GM18517 (cell line): ENCODE measurements at regions not wholly inside any gene's neighbourhood (a gene's known extent, or its start where the extent isn't known, plus 50 kb on each side); places are given as distances from the start of the nearest gene placed in this dataset.

ENCODE experiments used
- ATAC-seq: cut with Tn5 transposase; IDR thresholded peaks from one replicate; pipeline ENCODE4 v1.9.1; 2021; ENCODE audit warnings: mild to moderate bottlenecking, moderate library complexity; ENCODE audit not compliant: unreplicated experiment

DNA sequence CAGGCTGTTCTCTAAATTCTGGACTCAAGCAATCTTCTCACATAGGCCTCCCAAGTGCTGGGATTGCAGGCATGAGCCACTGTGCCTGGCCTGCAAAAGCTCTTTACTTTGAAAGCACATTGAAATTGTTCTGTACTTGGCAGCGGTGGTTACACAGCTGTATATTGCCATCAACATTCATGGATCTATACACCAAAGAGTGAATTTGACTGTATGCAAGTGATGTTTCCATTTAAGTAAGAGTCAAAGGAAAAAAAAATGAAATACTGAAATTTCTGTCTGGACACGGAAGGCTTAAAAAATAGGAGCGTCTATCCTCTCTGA is 450.6 kb upstream of the PSMD7 start:
- ATAC-seq: no peak

GRCh38 chr16:73845238-73846006 is 451.2 kb upstream of the PSMD7 start:
- ATAC-seq: no peak

DNA sequence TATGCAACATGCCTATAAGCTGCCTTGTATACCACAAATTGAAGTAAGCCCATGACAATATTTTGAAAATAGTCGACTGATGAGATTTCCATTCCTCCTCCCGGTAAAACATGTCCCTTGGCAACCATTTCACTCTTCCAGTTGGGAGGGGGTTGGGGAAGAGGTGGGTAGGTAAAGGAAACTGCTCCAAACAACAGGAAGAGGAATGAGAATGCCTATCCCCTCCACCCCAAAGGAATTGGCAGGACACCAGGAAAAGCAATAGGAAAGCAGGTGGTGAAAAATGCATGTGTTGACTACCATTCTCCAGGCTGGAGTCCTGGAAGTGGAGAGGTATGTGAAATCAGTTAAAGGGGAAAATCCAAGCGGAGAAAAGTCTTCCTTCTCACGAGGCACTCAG is 455.9 kb upstream of the PSMD7 start:
- ATAC-seq: no peak

DNA sequence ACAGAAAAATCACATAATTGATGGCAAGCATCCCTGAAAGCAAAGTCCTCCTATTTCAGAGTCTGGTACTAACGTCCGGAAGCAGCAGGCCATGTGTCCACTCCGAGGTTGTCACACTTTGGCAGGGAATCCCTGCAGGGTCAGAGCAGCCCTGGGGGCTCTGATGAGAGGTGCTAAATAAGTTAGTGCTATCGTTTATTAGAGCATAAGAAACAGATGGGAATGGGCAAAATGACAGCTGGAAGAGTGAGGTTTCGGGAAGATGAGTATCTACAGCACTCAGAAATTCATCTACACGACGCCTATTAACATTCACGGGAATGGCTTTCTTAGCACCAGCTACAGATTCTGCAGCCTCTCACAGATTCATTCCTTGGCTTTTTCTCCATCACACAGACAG is 465.4 kb upstream of the PSMD7 start:
- ATAC-seq: no peak

GRCh38 chr16:73823205-73823849 is 473.3 kb upstream of the PSMD7 start:
- no peak for ATAC-seq

DNA sequence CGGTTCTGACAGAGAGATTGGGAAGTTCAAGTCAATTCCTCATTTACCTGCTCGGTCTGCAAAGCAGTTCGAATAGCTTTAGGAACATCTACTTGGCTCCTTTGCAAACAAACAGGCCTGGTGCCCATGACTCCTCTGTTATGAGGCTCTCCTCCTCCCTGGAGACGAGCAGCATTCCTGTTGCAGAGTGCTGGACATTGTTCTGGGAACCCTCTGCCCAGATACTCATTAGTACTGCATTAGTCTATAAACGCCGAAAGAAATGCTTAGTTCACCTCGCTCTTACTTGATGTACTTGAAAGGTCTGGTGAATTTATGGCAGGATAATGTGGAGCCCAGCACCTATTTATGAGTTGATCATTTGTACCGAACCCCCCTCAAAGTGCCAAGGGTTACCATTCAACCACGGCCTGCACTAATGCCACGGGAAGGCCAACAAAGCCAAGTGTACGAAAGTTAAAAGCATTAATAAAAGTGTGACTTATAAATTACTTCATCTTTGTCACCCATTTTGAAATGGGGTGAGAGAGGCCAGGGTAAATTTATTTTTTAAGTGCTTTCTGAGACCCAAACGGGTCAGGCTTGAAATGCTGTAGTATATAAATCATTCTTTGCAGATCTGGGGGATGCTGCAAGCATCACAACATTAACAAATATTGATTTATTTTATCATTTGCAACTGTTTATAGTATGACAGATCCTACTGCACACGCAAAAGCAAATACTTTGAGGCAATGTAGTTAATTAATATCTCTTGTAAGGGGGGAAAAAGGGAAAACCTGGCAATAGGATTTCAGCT is 478.9 kb upstream of the PSMD7 start:
- ATAC-seq: no peak

DNA sequence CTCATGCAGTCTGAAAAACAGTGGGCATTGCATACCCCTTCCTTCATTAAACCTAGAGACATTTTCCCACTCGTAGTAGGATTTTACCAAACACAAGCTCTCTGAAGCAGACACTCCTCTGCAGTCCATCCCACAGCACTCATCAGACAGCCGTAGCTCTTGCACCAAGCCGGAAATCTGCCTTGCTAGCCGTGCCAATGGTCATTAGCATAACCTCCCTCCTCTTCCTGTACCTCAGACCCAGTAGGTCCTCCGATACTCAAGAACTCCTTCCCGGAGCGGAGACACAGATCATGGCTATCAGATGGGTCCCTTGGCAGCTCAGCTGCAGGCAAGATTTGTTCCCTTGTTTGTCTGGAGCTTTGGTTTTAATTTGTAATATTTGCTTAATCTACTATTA is 483.1 kb upstream of the PSMD7 start:
- no peak for ATAC-seq

GRCh38 chr16:73804456-73804855 is 492.2 kb upstream of the PSMD7 start:
- no peak for ATAC-seq

GRCh38 chr16:73798471-73798870 is 498.1 kb upstream of the PSMD7 start:
- no peak for ATAC-seq

DNA sequence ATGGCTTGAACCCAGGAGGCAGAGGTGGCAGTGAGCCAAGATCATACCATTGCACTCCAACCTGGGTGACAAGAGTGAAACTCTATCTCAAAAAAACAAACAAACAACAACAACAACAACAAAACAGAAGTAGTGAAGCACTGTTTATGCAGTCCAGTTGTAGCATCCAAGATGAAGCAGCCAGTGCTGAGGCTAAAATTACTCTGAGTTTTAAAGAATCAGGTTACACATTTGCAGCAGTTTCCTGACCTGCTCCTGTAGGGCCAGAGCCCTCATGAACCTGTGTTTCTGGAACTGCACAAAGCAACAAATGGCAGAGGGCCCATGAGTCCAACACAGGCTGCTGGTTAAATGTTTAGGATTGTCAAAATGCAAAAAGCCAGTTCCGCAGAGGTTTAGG is 499.5 kb upstream of the PSMD7 start:
- ATAC-seq: no peak

DNA sequence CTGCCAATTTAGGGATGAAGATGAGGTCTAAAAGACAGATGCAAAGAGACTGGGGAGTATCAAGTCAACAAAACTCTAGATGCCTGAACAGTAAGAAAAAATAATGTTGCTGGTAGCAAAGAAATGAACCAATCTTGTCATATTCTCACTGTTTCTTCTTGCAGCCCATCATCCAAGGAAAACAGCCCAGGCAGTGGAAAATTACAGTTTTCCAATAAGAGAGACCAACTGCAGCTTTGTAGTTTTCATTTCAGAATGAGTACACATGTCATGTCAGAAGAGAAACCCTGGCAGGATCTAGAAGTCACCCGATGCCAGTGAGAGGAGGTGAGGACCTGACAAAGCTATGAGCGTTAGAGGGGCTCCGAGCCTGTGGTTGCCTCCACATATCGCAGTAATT is 500.4 kb upstream of the PSMD7 start:
- no peak for ATAC-seq

GRCh38 chr16:73794994-73795393 is 501.6 kb upstream of the PSMD7 start:
- no peak for ATAC-seq

DNA sequence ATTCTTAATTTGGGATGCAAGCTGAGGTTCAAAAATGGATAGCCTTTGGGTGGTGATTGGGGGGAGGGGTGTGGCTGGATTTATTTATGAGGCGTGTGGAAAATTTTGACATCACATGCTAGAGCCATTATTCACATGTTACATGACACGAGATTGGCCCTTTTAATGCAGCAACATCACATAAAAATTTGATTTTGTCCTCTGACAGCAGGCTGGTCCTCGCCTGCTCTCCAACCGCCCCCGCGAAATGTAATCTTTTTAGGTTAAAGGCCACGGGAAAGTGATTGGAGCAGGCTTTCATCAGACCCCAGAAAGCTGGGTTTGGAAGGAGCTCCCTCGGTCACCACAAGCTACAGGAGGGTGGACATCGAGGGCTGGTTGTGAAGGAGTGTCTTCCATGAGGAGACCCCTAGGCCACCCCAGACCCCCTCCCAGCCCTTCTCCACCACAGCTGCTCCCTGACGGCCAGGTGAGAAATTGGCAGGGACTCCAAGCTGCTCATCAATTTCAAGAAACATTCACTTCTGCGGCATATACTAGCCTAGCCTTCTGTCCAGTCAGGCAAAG is 502.7 kb upstream of the PSMD7 start:
- ATAC-seq: no peak

DNA sequence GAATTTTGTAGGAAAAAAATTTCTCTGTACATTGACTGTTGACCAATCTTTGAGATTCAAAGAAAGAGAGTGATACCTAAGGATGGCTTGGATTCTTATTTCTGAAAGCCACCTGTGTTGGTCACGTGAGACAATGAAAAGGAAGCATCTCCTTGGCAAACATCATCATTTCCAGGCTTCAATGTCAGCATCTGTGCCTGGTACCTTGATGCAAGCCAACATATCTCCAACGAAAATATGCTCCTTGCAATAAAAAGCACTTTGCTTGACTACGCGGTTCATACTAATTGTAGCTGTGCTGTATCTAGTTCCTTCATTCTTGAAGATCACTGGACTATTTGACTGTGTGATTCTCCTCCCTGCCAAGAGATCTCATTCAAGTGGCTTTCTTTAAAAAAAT is 503.4 kb upstream of the PSMD7 start:
- ATAC-seq: no peak

DNA sequence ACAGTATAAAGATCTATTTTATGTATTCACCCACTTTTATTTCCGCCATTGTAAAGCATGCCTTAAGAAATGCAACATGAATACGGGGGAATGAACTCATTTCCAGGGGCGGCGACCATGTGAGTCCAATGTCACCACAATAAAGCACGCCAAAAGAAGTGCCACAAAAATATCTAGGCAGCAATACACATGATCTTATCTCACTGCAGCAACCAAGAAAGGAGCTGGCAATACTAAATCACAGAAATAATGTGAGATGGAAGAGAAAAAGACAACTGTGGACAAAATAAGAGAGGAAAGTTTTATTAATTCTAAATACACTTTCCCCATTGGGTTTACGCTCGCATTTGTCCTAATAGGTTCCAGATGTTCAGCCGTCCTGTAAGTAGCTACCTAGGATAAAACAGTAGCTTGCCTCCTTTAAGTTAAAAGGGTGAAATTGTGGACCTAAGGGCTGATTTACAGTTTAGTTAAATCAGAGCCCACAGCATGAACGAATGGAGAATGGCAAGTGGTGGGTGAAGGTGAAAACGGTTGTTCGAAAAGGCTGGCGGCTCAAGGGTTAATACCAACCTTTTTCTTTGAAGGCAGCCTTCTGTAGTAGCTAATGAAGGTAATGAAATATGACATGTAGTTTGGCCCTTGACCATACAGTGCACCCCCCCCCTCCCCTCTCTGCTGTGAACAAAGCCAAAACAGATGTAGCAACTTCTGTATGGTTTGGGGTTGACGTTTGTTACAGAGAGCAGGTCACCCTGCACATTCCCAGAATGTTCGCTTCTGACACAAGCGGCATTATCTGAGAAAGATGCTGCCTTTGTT is 504.2 kb upstream of the PSMD7 start:
- ATAC-seq: no peak

DNA sequence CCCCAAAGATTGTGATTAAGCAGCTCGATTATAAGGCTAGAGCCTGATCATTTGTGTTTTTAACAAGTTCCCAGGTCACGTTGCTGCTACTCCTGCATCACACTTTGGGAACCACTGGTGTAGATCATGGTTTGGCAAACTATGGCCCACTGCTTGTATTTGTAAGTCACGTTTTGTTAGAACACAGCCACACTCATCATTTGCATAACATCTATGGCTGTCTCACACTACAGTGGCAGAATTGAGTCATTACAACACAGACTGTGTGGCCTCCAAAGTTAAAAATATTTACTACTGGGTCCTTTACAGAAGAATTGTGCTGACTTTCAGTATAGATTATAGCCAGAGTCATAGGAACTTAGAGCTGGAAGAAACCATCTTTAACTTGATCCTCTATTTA is 515.3 kb upstream of the PSMD7 start:
- no peak for ATAC-seq

DNA sequence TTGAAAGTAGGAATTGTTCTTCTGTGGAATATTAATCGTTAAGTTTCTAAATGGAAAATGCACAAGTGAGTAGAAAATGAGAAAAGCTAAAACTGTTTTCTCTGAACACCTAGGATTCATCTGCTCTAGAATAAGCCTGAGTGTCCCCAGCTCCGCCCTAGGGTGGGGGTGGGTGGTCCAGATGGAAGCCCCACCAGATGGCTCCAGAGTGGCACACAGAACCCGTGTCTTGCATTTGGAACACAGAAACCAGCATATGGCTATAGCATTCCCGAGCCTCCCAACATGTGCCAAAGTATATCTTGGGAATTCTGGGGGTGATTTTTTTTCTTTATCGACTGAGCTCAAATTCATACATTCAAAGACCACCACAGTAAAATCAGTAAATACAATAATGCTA is 517.7 kb upstream of the PSMD7 start:
- ATAC-seq: no peak

DNA sequence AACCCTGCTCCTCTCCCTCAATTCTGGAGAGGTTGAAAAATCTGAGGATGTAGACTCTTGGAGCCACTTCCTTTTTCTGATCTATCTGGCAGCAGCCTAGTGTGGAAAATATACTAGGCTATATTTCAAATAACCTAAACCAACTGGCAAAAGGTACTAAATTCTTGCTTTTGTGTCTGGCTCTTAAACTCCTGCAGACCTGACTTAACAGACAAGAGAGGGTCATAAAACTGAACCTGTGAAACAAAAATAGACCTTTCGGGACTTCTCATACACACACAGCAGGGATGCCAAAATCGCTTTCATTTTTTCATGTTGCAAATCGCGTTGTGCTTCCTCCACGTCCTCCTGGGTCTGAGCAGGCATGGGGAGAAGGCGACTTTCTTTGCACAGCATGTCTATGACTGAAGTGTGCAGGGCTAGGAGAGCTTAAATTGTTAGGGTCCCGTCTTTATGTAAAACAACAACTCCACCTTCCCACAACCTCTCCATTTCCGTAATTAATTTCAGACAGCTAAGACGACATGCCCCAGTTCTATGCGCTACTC is 520.7 kb upstream of the PSMD7 start:
- no peak for ATAC-seq

DNA sequence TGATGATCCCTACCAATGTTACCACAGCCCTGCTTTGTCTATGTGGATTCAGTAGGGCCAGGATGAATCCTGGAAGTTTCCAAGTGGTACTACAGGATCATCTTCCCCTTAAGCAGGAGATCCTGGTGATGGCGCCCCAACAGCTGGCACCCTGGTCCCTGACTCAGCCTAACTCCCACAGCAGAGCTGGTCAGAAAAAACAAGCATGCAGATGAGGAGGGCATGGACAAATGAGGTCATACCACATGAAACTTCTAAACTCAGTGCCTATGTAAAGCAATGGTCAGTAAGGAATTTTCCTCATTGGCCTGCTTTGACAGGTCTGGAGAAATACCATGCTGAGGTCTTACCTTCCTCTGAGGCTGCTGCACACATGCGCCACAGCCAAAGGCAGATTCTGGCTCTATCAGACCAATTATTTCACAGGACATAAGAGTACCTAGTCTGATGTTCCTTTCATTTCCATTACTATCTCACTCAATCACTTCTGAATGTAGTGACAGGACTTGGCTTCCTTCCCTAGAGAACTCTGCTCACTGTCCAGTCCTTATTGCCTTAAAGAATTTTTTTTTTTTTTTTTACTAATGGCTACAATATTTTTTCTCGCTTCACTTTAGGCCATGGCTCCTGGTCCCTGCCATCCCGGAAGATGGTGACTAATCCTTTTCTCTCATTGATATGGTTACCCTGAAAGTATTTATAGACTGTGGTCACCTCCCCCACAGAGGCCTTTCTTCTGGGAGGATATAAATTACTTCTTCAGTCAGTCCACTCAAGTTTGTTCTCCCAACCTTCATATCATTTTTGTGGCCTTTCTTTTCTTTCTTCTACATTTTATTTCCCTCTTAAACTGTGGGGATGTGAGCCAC is 525.2 kb upstream of the PSMD7 start:
- no peak for ATAC-seq

DNA sequence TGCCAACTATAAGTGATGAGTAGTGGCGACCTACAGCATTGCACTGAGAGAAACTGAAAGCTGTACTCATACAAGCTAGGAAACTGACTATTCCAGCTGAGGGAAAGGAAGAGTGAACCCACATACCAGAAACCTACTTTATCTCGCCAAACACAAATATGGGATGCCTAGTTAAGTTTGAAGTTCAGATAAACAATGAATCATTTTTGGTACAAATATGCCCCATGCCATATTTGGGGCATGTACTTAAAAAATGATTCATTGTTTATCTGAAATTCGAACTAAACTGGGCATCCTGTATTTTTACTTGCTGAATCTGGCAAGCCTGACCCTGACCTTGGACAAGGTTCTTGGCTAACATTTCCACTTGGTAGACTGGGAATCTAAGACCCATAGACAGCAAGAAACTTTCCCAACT is 527.8 kb upstream of the PSMD7 start:
- ATAC-seq: no peak
